Fibroblast of pulmonary artery (primary cell): ENCODE measurements at regions not wholly inside any gene's neighbourhood (a gene's known extent, or its start where the extent isn't known, plus 50 kb on each side); places are given as distances from the start of the nearest gene placed in this dataset.

Experiments
- DNase-seq: peaks from one replicate; pipeline ENCODE4 v3.0.0-alpha.2; 2010; ENCODE audit warnings: low read depth
- H3K4me3 ChIP-seq: replicated peaks from 2 replicates; pipeline ENCODE4 v1.5.1; 2011; ENCODE audit warnings: low read depth, mild to moderate bottlenecking, control low read depth, low read length, moderate library complexity
- CTCF ChIP-seq: IDR thresholded peaks from 2 replicates; pipeline ENCODE4 v1.5.1; 2011; ENCODE audit warnings: mild to moderate bottlenecking, control low read depth, low read length, inconsistent platforms; ENCODE audit errors: missing control alignments

DNA sequence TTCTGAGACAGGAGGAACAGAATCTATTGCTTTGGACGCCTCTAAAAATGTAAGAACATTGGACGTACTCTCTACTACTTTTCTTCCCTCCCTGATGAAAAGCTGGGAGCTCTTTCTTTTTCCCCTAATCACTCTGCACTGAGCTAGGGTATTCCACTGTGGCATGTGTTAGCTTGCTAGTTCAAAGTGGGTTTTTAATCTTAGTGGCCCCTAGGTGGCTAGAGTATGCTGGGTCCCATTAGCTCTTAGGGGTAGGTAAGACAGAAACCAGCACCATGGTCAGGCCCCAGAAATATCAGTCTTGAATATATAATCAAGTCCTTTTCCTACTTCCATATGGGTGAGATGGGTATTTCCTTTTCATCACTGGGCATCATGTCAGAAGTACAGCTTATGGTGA is 945.2 kb upstream of the PTPRD start:
- no peak for TF ChIP-seq CTCF
- DNase-seq, result no peak
- no peak overlapping the region for H3K4me3 ChIP-seq

GRCh38 chr9:11559001-11559776 is 946.4 kb upstream of the PTPRD start:
- TF ChIP-seq CTCF, result no peak
- DNase-seq, result no peak
- H3K4me3 ChIP-seq, result no peak overlapping the region

DNA sequence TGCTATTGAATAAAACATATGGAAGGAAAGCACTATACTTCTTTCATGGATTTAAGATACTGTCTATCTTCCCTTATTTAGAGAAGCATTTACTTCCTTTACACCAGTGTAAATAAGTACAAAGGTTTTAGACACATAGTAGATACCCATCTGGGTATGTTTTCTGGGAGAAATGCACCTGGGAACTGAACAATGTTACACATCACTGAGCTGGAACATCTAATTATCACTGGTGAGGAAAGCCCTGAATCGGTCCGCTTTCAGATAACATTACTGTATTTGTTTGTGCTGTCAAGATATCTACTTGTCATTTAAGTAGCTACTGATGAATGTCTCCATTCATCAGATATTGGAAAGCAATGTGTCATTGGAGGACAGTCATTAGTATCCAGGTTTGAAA is 964.7 kb upstream of the PTPRD start:
- H3K4me3 ChIP-seq, result no peak overlapping the region
- no peak for TF ChIP-seq CTCF
- no peak for DNase-seq

- TF ChIP-seq CTCF, result no peak
- peak; percentile 3 for DNase-seq
- no peak overlapping the region for H3K4me3 ChIP-seq
Observed at GRCh38 chr9:11595756-11596155, 983.0 kb upstream of the PTPRD start.

- no peak for DNase-seq
- no peak overlapping the region for H3K4me3 ChIP-seq
- no peak for TF ChIP-seq CTCF
Observed at GRCh38 chr9:11618241-11618805, 1005.5 kb upstream of the PTPRD start.

GRCh38 chr9:11632691-11633090 is 1019.9 kb upstream of the PTPRD start:
- DNase-seq, result no peak
- H3K4me3 ChIP-seq, result no peak overlapping the region
- TF ChIP-seq CTCF, result no peak

GRCh38 chr9:11646831-11647230 is 1034.0 kb upstream of the PTPRD start:
- no peak overlapping the region for H3K4me3 ChIP-seq
- TF ChIP-seq CTCF, result no peak
- no peak for DNase-seq
